ENCODE measurements at regions not wholly inside any gene's neighbourhood (a gene's known extent, or its start where the extent isn't known, plus 50 kb on each side); places are given as distances from the start of the nearest gene placed in this dataset.

DNA sequence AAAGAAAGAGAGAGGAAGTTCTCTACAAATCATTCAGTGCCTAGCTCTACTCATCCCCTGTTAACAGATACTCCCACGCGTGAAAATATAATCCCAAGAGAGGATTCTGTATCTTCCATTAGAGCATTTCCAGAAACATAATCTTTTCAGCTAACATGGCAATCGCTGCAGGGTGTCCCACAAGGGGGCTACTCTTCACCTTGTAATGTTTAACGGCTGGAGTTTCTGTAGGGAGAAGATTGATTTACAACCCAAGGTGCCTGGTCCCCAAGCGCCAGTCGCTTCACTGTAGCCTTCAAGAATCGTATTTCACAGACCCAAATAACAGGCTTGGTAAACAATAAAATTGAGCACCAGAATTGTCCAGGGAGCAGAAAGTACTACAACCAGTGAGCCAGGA is 318.7 kb downstream of the TLE1 start:
- H3K9me3 ChIP-seq (replicated peaks in 1 of 11): peaks cover 5 to 24% (median 16%) of the 10 kb centered on the region in 11 experiments; a peak in 20 of 22 replicates
- H4K20me1 ChIP-seq: no peaks in the 10 kb centered on the region
- no peaks in the 10 kb centered on the region for H3K27me3 ChIP-seq
- no peak overlapping the region for H3K4me3 ChIP-seq
- TF ChIP-seq Cebpa-rat (IDR thresholded peaks at IDR 0.05): no peak
- no peak overlapping the region for H3K27ac ChIP-seq
- H3K36me3 ChIP-seq: no peaks in the 10 kb centered on the region
- H3K4me2 ChIP-seq: peak overlapping the region in 7 of 11 experiments; percentile 12 to 91 (median 77); a peak in 10 of 22 replicates
- peaks cover 26 to 59% (median 50%) of the 10 kb centered on the region in 10 experiments for H3K4me1 ChIP-seq
- no peak overlapping the region for H3K9ac ChIP-seq

DNA sequence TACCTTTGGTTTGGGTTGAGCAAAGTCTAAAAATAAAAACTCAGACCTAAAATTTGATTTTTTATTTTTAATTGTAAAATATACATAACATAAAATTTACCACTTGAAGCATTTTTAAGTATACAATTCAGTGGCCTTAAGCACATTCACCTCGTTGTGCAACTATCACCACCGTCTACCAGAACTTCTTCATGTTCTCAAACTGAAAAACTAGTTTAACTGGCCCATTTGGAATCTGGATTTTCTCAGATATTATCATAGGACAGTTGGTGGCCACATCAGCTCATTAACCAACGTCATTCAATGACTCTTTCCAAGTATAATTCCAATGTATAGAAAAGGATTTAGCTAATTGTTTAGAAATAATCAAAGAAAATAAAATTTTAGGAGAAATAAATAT is 319.3 kb downstream of the TLE1 start:
- Histone ChIP-seq H3K27ac (no peak overlapping the region), H3K4me2 (peak overlapping the region in 3 of 11 experiments; percentile 77 to 91 (median 86); a peak in 5 of 22 replicates)
- no peak for TF ChIP-seq Cebpa-rat (IDR thresholded peaks at IDR 0.05)

DNA sequence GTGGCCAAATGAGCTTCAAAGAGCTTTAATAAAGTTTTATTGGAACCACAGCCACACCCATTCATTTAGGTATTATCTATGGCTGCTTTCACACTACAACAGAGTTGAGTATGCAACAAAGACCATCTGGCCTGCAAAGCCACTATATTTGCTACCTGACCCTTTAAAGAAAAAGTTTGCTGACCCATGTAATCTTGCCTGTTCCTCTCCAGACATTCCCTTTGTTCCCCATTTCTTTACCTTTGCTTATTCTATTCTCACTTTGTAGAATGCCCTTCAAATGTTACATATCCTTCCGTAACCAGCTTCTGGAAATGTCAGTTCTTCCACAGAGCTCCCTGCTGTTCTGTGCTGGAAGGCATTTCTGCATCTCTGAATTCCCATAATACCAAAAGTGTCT is 320.2 kb downstream of the TLE1 start:
- no peak overlapping the region for H3K9ac ChIP-seq
- no peak overlapping the region for H3K4me3 ChIP-seq
- H4K20me1 ChIP-seq: no peaks in the 10 kb centered on the region
- no peaks in the 10 kb centered on the region for H3K36me3 ChIP-seq
- TF ChIP-seq Cebpa-rat (IDR thresholded peaks at IDR 0.05): no peak
- H3K4me1 ChIP-seq: peaks cover 10 to 43% (median 35%) of the 10 kb centered on the region in 10 experiments
- no peak overlapping the region for H3K4me2 ChIP-seq
- no peak overlapping the region for H3K27ac ChIP-seq
- H3K9me3 ChIP-seq (replicated peaks in 1 of 11): peaks cover 21 to 39% (median 31%) of the 10 kb centered on the region in 11 experiments
- no peaks in the 10 kb centered on the region for H3K27me3 ChIP-seq

More for the DNA sequence above, 319.3 kb downstream of the TLE1 start:
- H3K27me3 ChIP-seq: no peaks in the 10 kb centered on the region
- peaks cover 20 to 53% (median 44%) of the 10 kb centered on the region in 10 experiments for H3K4me1 ChIP-seq
- H3K9ac ChIP-seq: no peak overlapping the region
- no peaks in the 10 kb centered on the region for H3K36me3 ChIP-seq
- H4K20me1 ChIP-seq: no peaks in the 10 kb centered on the region
- H3K4me3 ChIP-seq: no peak overlapping the region
- H3K9me3 ChIP-seq (replicated peaks in 1 of 11): peaks cover 11 to 29% (median 21%) of the 10 kb centered on the region in 11 experiments; a peak in 21 of 22 replicates

DNA sequence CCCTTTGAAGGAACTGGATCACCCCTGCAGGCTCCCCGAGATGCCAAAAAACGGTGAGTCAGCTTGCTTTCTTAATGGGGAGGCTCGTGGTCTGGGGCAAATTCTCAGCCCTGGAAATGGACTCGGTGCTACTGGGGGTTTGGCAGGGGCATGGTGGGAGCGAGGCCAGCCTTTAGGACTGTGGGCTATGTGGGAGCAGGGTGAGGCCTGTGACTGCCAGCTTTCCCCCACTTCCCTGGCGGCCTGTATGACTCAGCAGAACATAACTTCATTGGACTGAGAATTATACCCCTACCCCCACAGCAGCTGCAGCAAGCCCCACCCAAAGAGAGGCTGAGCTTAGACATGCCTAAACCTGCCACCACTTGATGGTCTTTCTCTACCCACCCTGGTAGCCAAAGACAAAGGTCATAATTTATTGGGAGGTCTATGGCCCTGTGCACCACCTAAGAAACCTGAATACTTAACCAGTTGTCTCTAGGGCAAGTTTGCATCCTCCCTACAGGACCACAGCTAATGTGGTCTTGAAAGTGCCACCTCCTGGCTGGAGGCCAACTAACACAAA is 325.3 kb downstream of the TLE1 start:
- H3K4me1 ChIP-seq: no peaks in the 10 kb centered on the region
- H3K4me3 ChIP-seq: no peak overlapping the region
- no peak overlapping the region for H3K4me2 ChIP-seq
- no peak for TF ChIP-seq Cebpa-rat (IDR thresholded peaks at IDR 0.05)
- no peak overlapping the region for H3K27ac ChIP-seq
- H3K9ac ChIP-seq: no peak overlapping the region
- no peaks in the 10 kb centered on the region for H3K36me3 ChIP-seq
- no peaks in the 10 kb centered on the region for H3K27me3 ChIP-seq
- H3K9me3 ChIP-seq (replicated peaks in 1 of 11): peaks cover 28 to 47% (median 41%) of the 10 kb centered on the region in 11 experiments
- no peaks in the 10 kb centered on the region for H4K20me1 ChIP-seq

DNA sequence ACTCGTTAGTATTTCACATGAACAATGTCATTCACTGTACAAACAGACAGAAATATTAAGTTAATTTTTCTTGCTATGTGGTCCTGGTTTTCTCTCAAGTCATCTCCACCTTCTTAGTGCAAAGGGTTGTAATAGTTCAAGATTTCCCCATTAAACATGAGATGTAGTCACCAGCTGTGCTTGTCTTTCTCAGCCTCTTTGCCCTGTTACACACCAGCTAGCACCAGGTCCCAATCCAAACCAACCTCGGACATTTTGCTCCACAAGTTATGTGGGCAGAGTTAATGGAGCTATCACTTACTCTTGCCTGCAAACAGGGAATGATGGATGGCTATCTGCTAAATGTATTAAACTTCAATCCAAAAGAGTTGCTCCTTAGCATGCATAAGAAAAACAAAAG is 328.1 kb downstream of the TLE1 start:
- TF ChIP-seq Cebpa-rat (IDR thresholded peaks at IDR 0.05): no peak
- H4K20me1 ChIP-seq: no peaks in the 10 kb centered on the region
- H3K9ac ChIP-seq: no peak overlapping the region
- H3K27ac ChIP-seq: no peak overlapping the region
- no peak overlapping the region for H3K4me2 ChIP-seq
- H3K9me3 ChIP-seq (replicated peaks in 1 of 11): peaks cover 27 to 37% (median 31%) of the 10 kb centered on the region in 11 experiments
- H3K4me1 ChIP-seq: no peaks in the 10 kb centered on the region
- H3K27me3 ChIP-seq: no peaks in the 10 kb centered on the region
- H3K4me3 ChIP-seq: no peak overlapping the region
- no peaks in the 10 kb centered on the region for H3K36me3 ChIP-seq

DNA sequence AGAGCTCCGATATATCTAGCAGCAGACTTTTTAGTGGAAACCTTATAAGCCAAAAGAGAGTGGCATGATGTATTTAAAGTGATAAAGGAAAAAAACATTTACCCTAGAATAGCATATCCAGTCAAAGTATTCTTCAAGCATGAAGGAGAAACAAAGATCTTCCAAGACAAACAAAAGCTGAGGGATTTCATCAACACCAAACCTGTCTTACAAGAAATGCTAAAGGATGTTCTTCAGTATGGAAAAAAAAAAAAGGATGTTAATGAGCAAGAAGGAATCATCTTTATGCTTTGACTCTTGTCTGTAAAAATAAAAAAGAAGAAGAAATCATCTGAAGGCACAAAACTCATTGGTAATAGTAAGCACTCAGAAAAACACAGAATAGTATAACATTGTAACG is 338.2 kb downstream of the TLE1 start:
- no peak overlapping the region for H3K4me2 ChIP-seq
- H4K20me1 ChIP-seq: no peaks in the 10 kb centered on the region
- H3K36me3 ChIP-seq: no peaks in the 10 kb centered on the region
- no peak overlapping the region for H3K9ac ChIP-seq
- no peaks in the 10 kb centered on the region for H3K27me3 ChIP-seq
- H3K27ac ChIP-seq: no peak overlapping the region
- peaks cover 0 to 9% (median 0%) of the 10 kb centered on the region in 11 experiments; a peak in 2 of 22 replicates for H3K9me3 ChIP-seq (replicated peaks in 1 of 11)
- H3K4me3 ChIP-seq: no peak overlapping the region
- TF ChIP-seq Cebpa-rat (IDR thresholded peaks at IDR 0.05): no peak
- no peaks in the 10 kb centered on the region for H3K4me1 ChIP-seq

DNA sequence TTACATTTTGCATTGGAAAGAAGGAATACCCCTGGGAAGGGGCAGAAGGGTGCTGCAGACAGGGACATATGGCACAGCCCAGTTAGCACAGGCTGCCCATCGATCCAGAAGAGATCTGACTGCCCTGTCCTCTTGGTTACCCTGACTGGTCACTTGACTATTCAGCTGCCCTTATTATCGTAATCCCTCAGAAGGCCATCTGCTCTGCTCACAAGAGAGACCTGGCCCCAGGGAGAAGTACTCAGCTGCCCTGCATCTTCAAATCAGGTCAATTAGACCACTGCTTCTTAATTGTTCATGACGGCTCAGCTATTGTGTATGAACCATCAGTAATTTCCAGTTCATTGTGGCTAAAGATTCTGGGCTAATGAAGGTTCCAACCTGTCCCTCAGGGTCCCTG is 345.0 kb downstream of the TLE1 start:
- H4K20me1 ChIP-seq: no peaks in the 10 kb centered on the region
- TF ChIP-seq Cebpa-rat (IDR thresholded peaks at IDR 0.05): no peak
- H3K27me3 ChIP-seq: no peaks in the 10 kb centered on the region
- peaks cover 0 to 21% (median 9%) of the 10 kb centered on the region in 11 experiments; a peak in 13 of 22 replicates for H3K9me3 ChIP-seq (replicated peaks in 1 of 11)
- H3K4me2 ChIP-seq: no peak overlapping the region
- no peak overlapping the region for H3K27ac ChIP-seq
- no peak overlapping the region for H3K9ac ChIP-seq
- no peaks in the 10 kb centered on the region for H3K4me1 ChIP-seq
- H3K4me3 ChIP-seq: no peak overlapping the region
- H3K36me3 ChIP-seq: no peaks in the 10 kb centered on the region

DNA sequence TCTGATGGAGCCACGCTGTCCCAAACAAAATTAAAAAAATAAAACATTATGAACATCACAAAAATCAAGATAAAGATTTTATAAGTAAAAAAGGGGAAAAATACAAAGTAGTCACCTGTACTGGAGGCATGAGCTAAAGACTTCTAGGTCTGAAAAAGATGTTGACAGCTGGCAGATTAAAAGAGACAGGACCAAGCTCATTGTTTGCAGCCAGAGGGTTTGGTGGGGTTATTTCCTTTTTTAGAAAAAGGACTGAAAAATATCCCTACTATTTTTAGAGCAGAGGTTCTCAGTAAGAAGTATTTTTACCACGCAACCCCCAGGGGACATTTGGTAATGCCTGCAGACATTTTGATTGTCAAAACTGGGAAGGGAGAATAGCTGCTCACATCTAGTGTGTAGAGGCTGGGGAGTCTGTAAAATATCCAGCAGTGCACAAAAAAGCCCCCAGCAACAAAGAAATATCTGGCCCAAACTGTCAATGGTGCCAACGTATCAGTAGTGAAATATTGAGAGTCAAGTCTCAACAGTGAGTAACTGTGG is 353.4 kb downstream of the TLE1 start:
- Histone ChIP-seq H3K9me3 (replicated peaks in 1 of 11) (peaks cover 32 to 77% (median 48%) of the 10 kb centered on the region in 11 experiments), H3K27me3 (no peaks in the 10 kb centered on the region), H3K27ac (no peak overlapping the region), H3K36me3 (peaks cover 0 to 4% (median 0%) of the 10 kb centered on the region in 11 experiments; a peak in 1 of 22 replicates), H3K9ac (no peak overlapping the region), H3K4me3 (peak overlapping the region in 1 of 10 experiments; percentile 29; a peak in 1 of 20 replicates), H4K20me1 (no peaks in the 10 kb centered on the region), H3K4me1 (peaks cover 0 to 13% (median 10%) of the 10 kb centered on the region in 10 experiments; a peak in 9 of 20 replicates), H3K4me2 (peak overlapping the region in 8 of 11 experiments; percentile 7 to 56 (median 28); a peak in 9 of 22 replicates)
- TF ChIP-seq Cebpa-rat (IDR thresholded peaks at IDR 0.05): no peak

DNA sequence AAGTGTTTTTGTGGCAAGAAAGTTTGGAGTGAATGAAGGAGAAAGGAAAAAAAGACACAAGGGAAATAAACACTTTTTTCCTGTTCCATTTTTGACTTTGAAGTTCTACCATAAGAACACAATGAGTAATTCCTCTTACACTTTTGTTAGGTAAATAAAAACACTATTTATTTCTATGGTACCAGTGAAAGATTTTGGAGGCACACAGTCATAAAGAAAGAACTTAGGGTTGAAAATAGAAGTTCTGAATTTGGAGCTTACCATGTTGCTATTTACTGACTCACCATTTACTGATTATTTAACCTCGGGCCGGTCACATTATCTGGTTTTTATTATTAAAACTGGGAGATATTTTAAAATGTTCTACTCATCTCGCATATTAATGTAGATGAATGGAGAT is 367.8 kb downstream of the TLE1 start:
- Histone ChIP-seq H3K9me3 (replicated peaks in 1 of 11) (peaks cover 35 to 64% (median 51%) of the 10 kb centered on the region in 11 experiments), H3K9ac (no peak overlapping the region), H3K4me3 (no peak overlapping the region), H3K27me3 (no peaks in the 10 kb centered on the region), H4K20me1 (no peaks in the 10 kb centered on the region), H3K4me2 (no peak overlapping the region), H3K4me1 (no peaks in the 10 kb centered on the region), H3K27ac (no peak overlapping the region), H3K36me3 (no peaks in the 10 kb centered on the region)
- TF ChIP-seq Cebpa-rat (IDR thresholded peaks at IDR 0.05): no peak

All from BLaER1 treated with 17β-estradiol and CSF1 and Interleukin-3, amounts not matched to agents 10 nM and 100 nM (cell line).